Stimulated activated CD4-positive, alpha-beta T cell treated with anti-CD3 and anti-CD28 coated beads, Interleukin-4, amount 100 ng/mL, for 1 hour (primary cell): ENCODE measurements at regions not wholly inside any gene's neighbourhood (a gene's known extent, or its start where the extent isn't known, plus 50 kb on each side); places are given as distances from the start of the nearest gene placed in this dataset.

Experiments
- DNase-seq: peaks from one replicate; pipeline ENCODE4 v3.0.0-alpha.2; 2020

DNA sequence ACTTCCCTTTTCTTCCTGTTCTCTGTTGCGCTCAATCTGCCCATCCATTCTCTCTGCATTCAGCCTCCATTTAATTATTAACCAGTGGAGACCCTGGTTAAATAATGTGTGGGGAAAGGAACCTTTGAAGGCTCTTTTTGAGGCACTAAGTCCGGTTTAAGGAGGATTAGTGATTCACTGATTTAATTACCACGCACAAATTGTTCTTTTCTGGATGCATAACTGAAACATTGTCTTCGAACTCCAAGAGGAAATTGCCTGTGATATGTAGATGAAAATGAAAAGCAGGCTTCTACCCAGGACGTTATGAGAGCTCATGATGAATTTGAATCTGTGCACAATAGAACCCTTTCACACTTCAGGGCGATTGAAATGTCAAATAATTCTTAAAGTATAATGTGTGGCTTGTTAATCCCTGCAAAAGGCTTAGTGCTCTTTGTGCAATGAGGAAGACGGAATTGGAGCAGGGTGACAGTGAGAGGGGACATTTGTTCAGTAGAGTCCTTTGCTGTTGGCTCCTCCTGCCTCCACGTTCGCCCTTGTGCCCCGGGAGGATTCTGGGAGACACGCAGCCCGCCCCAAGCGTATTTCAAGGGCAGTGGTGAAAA lies 51.1 kb upstream of the ZNF236 start:
- no peak for DNase-seq

DNA sequence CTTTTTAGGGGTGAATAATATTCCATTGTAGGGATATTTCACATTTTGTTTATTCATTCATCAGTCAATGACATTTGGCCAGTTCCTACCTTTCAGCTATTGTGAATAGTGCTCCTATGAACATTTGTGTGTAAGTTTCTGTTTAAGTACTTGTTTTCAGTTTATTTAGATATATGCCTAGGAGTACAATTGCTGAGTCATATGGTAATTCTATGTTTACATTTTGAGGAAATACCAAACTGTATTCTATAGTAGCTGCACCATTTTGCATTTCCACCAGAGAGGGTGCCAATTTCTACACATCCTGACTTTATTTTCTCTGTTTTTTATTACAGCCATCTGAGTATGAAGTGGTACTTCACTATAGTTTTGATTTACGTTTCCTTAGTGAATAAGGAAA lies 54.4 kb upstream of the ZNF236 start:
- no peak for DNase-seq

- no peak for DNase-seq
Observed at GRCh38 chr18:76766429-76766828, 55.9 kb upstream of the ZNF236 start.

- no peak for DNase-seq
Observed at GRCh38 chr18:76765649-76766048, 56.7 kb upstream of the ZNF236 start.

- DNase-seq = no peak
Observed at GRCh38 chr18:76764291-76764901, 58.0 kb upstream of the ZNF236 start.

DNA sequence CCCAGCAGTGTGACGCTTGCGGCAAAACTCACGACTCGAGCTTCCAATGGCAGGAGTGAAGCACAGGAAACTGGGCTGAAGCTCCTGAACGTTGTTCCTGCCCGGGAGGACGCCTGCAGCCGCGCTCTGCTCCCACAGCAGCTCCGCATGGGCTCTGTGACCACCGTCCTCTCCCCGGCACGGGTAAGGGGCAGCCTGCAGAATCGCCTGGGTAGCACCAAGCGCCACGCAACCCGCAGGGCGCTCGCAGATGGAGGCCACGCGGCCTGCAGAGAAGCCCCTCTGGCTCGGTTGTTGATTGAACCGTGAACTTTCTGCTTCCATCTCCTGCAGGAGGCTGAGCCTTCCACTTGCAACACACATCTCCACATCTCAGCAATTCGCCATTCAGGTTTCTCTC lies 63.3 kb upstream of the ZNF236 start:
- no peak for DNase-seq

DNA sequence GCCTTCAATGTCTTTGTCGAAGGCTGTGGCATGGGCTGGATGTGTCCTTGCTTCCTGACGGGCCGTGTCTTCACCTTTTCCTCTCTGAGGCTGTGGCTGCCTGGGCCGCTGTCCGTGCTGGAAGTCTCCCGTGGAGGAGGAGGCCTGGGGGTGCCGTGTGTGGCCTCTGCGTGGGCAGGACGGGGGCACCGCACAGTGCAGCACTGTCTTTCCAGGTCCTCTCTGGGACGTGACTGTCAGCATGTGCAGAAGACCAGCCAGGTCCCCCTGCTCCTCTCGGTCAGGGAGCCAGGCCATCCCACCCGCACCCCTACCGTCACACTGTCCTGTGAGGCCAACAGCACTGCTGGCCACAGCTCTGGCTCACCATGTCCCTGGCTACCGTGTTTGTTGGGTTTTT lies 64.4 kb upstream of the ZNF236 start:
- no peak for DNase-seq

DNA sequence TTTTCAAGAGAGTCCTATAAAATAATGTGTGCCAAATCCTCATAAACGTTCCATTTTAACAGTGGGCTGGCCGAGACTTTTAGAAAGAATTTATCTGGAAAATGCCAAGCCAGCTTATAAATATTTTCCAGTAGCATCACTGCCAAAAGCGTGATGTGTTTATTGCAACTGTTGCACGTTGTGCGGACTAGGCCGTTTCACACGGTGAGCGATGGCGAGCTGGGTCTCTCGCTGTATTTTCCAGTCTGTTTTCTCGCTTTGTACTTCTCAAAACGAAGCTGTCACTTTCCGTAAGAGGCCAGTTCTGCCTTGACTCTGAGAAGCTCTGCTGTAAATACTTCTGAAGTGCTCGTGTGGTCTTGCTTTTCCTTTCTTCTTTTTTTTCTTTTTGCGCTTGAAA lies 65.0 kb upstream of the ZNF236 start:
- no peak for DNase-seq

- no peak for DNase-seq
Observed at GRCh38 chr18:76756531-76757253, 65.7 kb upstream of the ZNF236 start.

GRCh38 chr18:76754351-76754750 lies 68.0 kb upstream of the ZNF236 start:
- DNase-seq = no peak

GRCh38 chr18:76752400-76752799 lies 70.0 kb upstream of the ZNF236 start:
- no peak for DNase-seq

- DNase-seq = no peak
Observed at GRCh38 chr18:76750917-76751890, 71.2 kb upstream of the ZNF236 start.

GRCh38 chr18:76750269-76750668 lies 72.1 kb upstream of the ZNF236 start:
- DNase-seq = no peak

- DNase-seq = no peak
Observed at GRCh38 chr18:76747676-76748075, 74.7 kb upstream of the ZNF236 start.

DNA sequence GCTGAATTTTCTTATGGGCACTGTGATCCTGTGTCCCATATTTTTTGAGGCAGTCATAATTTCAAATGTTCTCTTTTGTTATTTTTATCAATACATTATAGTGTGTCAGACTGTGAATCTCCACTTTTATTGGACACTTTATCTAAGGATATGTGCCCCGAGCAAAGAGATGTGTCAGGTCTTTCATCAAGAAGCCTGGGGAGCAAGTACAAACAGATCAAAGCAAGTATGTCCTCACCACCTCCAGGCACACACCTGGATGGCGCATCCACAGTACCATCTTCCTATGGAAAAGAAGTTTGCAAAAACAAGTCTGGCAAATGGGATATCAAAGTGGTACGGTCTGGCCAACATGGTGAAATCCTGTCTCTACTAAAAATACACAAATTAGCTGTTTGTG lies 81.0 kb upstream of the ZNF236 start:
- DNase-seq = no peak

GRCh38 chr18:76736309-76736708 lies 86.0 kb upstream of the ZNF236 start:
- no peak for DNase-seq

- no peak for DNase-seq
Observed at GRCh38 chr18:76730901-76731300, 91.5 kb upstream of the ZNF236 start.

DNA sequence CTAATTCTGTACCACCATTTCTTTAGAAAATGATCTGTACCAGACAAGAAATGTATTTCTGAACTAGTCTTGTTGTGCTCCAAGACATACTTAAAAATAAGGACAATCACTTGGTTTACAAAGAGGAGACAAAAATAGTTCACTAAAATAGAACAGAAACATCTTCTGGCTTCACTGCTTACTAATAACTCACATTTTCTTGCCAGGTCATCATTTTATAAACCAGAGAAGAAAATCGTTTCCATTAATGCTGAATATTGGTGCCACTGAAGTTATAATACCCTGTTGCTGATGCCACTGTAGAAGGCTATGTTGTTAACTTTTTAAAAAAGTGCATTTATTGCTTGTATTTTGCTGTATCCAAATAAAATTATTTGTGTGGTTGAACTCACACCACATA lies 94.8 kb upstream of the ZNF236 start:
- no peak for DNase-seq

- DNase-seq = no peak
Observed at GRCh38 chr18:76725445-76725844, 96.9 kb upstream of the ZNF236 start.

DNA sequence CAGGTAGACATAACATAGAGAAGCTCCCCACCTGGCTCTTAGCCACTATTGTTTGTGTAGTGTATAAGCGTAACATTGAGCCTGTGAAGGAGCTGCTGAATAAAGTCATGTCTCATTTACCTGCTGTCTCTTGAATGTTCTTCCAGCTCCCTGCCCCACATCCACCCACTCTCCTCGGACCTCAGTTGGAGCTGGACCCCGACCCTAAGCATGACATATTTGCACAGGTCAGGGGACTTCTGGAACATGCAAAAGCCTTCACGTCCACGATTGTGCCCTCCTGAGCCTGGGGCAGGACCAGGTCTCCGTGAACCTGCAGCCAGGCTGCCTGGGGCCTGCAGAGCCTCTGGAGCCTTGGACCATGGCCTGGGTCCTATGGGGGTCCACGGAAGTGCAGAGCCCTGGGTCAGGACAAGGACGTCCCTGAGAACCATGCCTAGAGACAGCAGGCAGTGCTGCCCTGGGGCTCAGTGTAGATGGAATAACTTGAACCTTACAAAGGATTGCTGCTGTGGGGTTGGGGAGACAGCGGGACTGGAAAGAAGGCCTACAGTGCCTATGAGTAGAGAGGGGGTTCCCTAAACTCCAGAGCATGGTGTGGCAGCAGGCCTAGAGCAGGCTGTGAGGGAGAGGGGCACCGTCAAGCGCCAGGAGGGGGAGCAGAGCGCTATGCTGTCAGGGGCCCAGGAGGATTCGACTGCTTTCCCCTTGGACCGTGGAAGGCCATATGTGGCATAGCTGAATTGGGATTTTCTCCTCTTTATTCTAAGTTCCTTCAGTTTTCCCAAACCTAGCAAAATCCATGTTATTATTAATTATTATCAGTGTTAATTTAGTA lies 99.9 kb upstream of the ZNF236 start:
- DNase-seq = no peak

DNA sequence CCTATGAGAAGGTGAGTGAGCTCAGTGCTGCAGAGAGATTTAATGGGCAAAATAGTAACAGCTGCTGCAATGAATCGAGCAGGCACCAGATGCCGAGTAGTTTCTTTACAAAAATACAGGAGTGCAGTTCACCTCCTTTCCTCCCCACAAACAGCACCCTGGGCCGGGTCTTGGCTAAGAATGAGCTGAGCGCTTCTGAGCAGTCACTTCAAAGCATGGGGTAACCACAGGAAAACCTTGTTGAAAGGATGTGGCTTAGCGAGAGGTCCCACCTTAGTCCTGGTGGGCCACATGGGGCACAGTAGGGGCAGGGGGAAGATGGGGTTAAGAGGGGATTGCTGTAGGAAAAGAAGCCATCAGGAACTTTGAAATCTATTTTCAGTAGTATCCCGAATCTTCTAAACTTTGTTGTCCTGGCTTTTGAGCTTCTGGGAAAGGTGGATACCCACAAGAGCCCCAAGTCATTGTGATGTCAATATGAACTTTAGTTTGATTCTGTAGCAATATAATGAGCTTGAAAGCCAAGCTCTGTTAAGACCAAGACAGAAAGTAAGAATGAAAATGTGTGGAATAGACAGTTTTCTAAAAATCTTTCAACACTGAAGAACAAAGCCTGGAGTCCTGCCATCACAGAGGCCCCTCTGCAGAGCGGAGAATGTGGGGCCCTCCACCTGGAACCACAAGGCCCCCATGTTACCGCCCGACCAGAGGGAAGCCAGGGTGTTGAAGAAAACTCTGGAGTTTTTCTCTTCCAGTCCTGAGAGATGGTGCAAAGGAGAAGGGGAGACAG lies 101.0 kb upstream of the ZNF236 start:
- peak; percentile 12 for DNase-seq

GRCh38 chr18:76720683-76721082 lies 101.7 kb upstream of the ZNF236 start:
- no peak for DNase-seq
